ENCODE measurements at regions not wholly inside any gene's neighbourhood (a gene's known extent, or its start where the extent isn't known, plus 50 kb on each side); places are given as distances from the start of the nearest gene placed in this dataset.

DNA sequence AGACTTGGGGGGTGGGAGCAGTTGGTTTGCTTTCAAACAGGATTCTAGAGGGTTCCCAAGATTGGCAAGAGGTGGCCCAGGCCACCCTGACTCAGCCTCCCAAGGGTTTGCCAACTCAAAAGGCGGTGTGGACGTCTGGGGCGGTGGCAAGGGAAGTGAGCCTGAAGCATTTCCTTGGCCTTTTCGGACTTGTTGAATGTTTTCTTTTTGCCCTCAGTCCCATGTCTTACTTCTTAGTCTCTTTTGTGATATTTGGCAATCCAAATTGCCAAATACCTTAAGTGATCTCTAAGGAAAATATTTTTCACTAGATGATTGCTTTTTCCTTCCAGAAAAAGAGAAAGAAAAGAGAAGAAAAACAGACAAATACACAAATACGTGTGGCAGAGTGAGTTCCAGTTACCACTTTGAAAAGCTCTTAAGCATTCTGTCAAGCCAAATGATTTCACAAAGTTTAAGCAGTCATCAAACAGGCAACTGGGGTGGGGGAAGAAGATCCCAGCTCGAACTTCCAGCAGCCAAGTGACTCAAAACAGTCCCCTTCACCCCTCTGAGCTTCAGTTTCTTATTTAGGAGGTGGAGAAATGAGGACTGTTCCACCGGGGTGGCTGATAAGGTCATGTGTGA lies 374.6 kb upstream of the USP24 start:
- H3K4me3 ChIP-seq (ENCODE audit: low read depth, low read length), result no peak overlapping the region
- TF ChIP-seq, protein P1, sequence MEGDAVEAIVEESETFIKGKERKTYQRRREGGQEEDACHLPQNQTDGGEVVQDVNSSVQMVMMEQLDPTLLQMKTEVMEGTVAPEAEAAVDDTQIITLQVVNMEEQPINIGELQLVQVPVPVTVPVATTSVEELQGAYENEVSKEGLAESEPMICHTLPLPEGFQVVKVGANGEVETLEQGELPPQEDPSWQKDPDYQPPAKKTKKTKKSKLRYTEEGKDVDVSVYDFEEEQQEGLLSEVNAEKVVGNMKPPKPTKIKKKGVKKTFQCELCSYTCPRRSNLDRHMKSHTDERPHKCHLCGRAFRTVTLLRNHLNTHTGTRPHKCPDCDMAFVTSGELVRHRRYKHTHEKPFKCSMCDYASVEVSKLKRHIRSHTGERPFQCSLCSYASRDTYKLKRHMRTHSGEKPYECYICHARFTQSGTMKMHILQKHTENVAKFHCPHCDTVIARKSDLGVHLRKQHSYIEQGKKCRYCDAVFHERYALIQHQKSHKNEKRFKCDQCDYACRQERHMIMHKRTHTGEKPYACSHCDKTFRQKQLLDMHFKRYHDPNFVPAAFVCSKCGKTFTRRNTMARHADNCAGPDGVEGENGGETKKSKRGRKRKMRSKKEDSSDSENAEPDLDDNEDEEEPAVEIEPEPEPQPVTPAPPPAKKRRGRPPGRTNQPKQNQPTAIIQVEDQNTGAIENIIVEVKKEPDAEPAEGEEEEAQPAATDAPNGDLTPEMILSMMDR (IDR thresholded peaks at IDR 0.05; ENCODE audit: insufficient read depth, low read length), result no peak
- DNase-seq (ENCODE audit: low read depth), result peak; percentile 87

DNA sequence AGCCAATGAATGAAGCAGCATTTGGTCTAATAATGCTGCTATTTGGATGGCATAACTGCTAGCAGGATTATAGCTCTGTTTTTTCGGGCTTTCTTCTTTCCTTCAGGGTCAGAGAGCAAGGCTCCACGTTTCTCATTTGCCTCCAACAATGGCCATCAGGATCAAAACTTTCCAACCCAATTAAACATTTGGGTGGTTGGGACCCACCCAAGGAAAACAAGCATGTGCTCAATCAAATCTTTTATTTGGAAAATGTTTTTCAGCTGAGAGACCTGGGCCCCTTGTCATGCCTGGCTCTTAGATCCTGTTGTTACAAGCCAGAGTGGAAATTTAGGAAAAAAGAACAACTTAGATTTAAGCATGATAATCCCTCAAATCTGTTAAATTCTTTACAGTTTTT lies 373.1 kb upstream of the USP24 start:
- TF ChIP-seq, protein P1 (IDR thresholded peaks at IDR 0.05; ENCODE audit: insufficient read depth, low read length), result no peak
- no peak overlapping the region for H3K4me3 ChIP-seq (ENCODE audit: low read depth, low read length)
- DNase-seq (ENCODE audit: low read depth), result no peak

DNA sequence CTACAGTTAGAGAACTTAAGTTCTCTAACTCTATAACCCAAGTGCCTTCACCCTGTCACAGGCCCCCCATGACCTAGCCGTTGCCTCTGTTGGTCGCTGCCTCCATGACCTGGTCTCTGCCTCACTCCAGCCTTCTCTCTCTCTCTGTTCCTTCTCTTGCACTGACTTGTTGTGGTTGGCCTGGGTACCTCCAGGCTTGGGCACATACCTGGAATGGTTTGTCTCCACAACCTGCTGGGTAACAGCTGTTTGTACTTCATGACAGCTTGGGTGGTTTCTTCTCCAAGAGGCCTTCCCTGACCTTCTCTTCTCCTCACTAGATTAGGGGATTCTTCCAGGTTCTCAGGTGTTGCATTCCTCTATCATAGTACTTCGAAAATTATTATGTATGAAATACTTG lies 371.6 kb upstream of the USP24 start:
- TF ChIP-seq, protein P1 (IDR thresholded peaks at IDR 0.05; ENCODE audit: insufficient read depth, low read length), result no peak
- H3K4me3 ChIP-seq (ENCODE audit: low read depth, low read length), result no peak overlapping the region
- no peak for DNase-seq (ENCODE audit: low read depth)

GRCh38 chr1:55585402-55585792 lies 370.2 kb upstream of the USP24 start:
- H3K4me3 ChIP-seq (ENCODE audit: low read depth, low read length), result no peak overlapping the region
- TF ChIP-seq, protein P1 (IDR thresholded peaks at IDR 0.05; ENCODE audit: insufficient read depth, low read length), result no peak
- DNase-seq (ENCODE audit: low read depth), result no peak

DNA sequence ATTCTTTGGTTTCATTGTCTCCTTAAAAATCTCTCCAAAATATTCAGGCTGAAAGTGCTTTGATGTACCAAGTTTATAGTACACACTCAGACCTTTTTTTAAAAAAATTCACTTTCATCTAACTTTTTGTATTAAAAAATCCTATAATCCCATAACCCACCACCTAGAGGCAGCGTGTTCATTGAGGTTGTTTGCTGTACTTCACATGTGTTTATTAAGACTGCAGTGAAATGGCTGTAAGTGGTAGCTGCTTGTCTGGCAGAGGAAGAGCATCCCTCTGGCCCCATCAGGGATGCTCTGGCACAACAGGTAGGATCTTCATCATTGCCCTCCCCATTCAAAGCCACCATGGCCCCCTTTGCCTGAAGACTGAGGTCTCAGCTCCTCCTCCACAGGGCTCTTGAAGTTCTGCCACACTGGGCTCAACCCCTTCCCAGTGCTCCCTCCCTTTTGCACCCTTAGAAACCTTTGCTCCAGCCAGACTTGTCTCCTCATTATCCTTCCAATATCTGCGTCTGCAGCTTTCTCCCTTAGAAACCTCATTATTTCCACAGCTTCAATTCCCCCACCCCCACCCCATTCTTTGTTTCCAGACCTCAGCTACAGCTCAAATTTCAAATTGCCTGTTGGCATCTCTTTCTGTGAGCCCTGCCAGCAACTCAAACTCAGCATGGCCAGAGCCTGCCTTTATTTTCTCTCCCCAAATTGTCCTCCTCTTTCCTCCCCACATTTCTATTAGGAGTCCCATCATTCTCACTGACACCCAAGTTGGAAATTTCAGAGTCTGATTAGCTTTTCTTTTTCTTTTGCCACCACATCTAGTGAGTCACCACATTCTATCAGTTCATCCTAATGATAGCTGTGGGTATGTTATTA lies 369.6 kb upstream of the USP24 start:
- DNase-seq (ENCODE audit: low read depth), result peak; percentile 85
- TF ChIP-seq, protein P1 (IDR thresholded peaks at IDR 0.05; ENCODE audit: insufficient read depth, low read length), result peak; percentile 45

DNA sequence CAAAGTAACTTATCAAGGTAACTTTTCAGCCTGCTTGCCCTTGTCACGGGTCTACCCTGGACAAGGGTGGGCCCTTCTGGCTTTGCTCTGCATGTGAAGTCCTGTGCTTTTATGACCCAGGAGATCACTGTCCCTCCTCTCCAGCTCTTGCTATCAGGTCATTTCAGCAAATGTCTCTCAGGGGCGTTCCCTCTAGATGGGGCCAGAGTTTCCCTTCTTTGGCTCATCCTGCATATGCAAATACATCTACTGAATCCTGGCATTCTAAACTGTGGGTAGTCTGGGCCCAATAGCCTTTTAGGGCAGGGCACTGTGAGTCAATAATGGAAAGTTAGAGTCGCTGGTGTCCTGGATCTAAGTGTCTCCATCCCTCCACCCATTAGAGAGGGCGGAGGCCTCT lies 366.9 kb upstream of the USP24 start:
- TF ChIP-seq, protein P1 (IDR thresholded peaks at IDR 0.05; ENCODE audit: insufficient read depth, low read length), result no peak
- no peak for DNase-seq (ENCODE audit: low read depth)

More for the DNA sequence above, 369.6 kb upstream of the USP24 start:
- no peak overlapping the region for H3K4me3 ChIP-seq (ENCODE audit: low read depth, low read length)

More for the DNA sequence above, 366.9 kb upstream of the USP24 start:
- no peak overlapping the region for H3K4me3 ChIP-seq (ENCODE audit: low read depth, low read length)
